GM12892 (cell line): ENCODE measurements at regions not wholly inside any gene's neighbourhood (a gene's known extent, or its start where the extent isn't known, plus 50 kb on each side); places are given as distances from the start of the nearest gene placed in this dataset.

Experiments used
- POLR2A ChIP-seq: IDR thresholded peaks from 2 replicates; pipeline ENCODE4 v1.6.1; 2011; ENCODE audit warnings: low read depth, low read length, control low read depth
- POLR2AphosphoS5 ChIP-seq: IDR thresholded peaks from 2 replicates; pipeline ENCODE4 v1.6.1; 2011; ENCODE audit warnings: low read depth, low read length, control low read depth

GRCh38 chr20:22320245-22320915 lies 264.0 kb downstream of the FOXA2 start:
- TF ChIP-seq POLR2AphosphoS5 (no peak), POLR2A (no peak)
